Prostate gland (tissue), 2 donors: ENCODE measurements at regions not wholly inside any gene's neighbourhood (a gene's known extent, or its start where the extent isn't known, plus 50 kb on each side); places are given as distances from the start of the nearest gene placed in this dataset.

Experiments
- DNase-seq: peaks from one replicate; pipeline ENCODE4 v3.0.0-alpha.2; 2019; ENCODE audit warnings: low spot score
- H3K27ac ChIP-seq, 2 donors: fragments of 200-600 bp; sonication (generic); 2 replicates each; pipeline ENCODE4 v1.5.1; 2017 to 2019
- H3K27me3 ChIP-seq: fragments of 200-600 bp; sonication (generic); replicated peaks from 2 replicates; pipeline ENCODE4 v1.5.1; 2019; ENCODE audit not compliant: insufficient read depth
- H3K36me3 ChIP-seq, 2 donors: fragments of 200-600 bp; sonication (generic); 1 replicate in 1 of 2; 2 replicates in 1 of 2; pipeline versions ENCODE4 v1.5.1 to v1.8.1; 2017 to 2019
- H3K4me1 ChIP-seq: fragments of 200-600 bp; sonication (generic); replicated peaks from 2 replicates; pipeline ENCODE4 v1.5.1; 2019
- H3K4me3 ChIP-seq, 2 donors: fragments of 200-600 bp; sonication (generic); 2 replicates each; pipeline ENCODE4 v1.5.1; 2017 to 2019
- H3K9me3 ChIP-seq: fragments of 200-600 bp; sonication (generic); 2 replicates; pipeline ENCODE4 v1.5.1; 2017
- POLR2A ChIP-seq: fragments of 450-650 bp; IDR thresholded peaks from one replicate; pipeline ENCODE4 v1.6.1; 2016; ENCODE audit warnings: antibody characterized with exemption, mild to moderate bottlenecking
- POLR2AphosphoS5 ChIP-seq: sonication (generic); formaldehyde crosslinking; IDR thresholded peaks from one replicate; pipeline ENCODE4 v1.6.1; 2017; ENCODE audit warnings: antibody characterized with exemption
- WGBS: methylation state at CpG from one replicate; pipeline ENCODE4 v1.1.5; 2018; 5-methylcytosine and 5-hydroxymethylcytosine counted together
- intact Hi-C: fragments of 100-400 bp; cut with DNase I; formaldehyde crosslinking; loops from one replicate; pipeline ENCODE4 v1.14.2; 2022
- TF ChIP-seq, protein P1 (sequence below), 4 experiments: fragments of 200-600 bp in 2 of 4; fragments of 450-650 bp in 2 of 4; sonication (generic) in 2 of 4; IDR thresholded peaks; 1 replicate in 3 of 4; 2 replicates in 1 of 4; pipeline ENCODE4 v1.5.1; 2016 to 2019; ENCODE audit warnings: antibody characterized with exemption in 4 of 4, mild to moderate bottlenecking in 2 of 4, moderate library complexity in 2 of 4

DNA sequence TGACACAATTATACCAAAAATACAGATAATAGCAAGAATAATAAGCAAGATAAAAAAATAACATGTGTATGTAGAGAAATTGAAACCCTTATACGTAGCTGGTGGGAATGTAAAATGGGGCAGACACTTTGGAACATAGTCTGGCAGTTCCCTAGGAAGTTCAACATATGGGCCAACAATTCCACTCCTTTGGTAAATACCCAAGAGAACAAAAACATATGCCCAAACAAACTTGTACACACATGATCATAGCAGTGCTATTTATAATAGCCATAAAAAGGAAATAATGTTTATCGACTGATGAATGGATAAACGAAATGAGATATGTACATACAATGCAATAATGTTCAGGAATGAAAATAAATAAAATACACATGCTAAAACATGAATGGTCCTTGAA lies 462.4 kb upstream of the SORCS1 start:
- WGBS, result 65% methylated on average over 3 of the region's 3 CpGs
- no peak for TF ChIP-seq POLR2AphosphoS5
- TF ChIP-seq, protein P1, sequence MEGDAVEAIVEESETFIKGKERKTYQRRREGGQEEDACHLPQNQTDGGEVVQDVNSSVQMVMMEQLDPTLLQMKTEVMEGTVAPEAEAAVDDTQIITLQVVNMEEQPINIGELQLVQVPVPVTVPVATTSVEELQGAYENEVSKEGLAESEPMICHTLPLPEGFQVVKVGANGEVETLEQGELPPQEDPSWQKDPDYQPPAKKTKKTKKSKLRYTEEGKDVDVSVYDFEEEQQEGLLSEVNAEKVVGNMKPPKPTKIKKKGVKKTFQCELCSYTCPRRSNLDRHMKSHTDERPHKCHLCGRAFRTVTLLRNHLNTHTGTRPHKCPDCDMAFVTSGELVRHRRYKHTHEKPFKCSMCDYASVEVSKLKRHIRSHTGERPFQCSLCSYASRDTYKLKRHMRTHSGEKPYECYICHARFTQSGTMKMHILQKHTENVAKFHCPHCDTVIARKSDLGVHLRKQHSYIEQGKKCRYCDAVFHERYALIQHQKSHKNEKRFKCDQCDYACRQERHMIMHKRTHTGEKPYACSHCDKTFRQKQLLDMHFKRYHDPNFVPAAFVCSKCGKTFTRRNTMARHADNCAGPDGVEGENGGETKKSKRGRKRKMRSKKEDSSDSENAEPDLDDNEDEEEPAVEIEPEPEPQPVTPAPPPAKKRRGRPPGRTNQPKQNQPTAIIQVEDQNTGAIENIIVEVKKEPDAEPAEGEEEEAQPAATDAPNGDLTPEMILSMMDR (IDR thresholded peaks at IDR 0.05), result no peak
- TF ChIP-seq POLR2A, result no peak
- Histone ChIP-seq H3K9me3 (no peaks in the 10 kb centered on the region), H3K4me1 (no peaks in the 10 kb centered on the region), H3K4me3 (no peak overlapping the region), H3K27ac (no peak overlapping the region), H3K36me3 (no peaks in the 10 kb centered on the region), H3K27me3 (no peaks in the 10 kb centered on the region)
- intact Hi-C loops, result no loop called here
- no peak for DNase-seq

DNA sequence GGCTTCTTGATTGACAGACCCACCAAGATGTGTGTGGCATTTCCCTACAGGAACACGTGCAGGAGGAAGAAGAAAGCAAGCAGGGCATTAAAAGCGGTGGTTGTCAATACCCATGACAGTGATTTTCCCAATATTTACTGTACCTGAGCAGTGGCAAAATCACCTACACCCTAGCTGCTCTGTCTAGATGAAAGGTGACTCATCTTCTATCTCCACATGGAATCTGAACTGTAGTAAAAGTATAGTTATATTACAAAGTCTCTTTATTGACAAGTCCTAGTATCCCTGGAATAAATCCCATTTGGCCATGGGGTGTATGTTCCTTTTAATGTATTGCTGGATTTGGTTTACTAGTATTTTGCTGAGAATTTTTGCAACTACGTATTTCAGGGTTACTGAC lies 458.8 kb upstream of the SORCS1 start:
- Histone ChIP-seq H3K9me3 (no peaks in the 10 kb centered on the region), H3K27me3 (no peaks in the 10 kb centered on the region), H3K27ac (no peak overlapping the region), H3K4me3 (no peak overlapping the region), H3K4me1 (no peaks in the 10 kb centered on the region), H3K36me3 (no peaks in the 10 kb centered on the region)
- TF ChIP-seq, protein P1 (IDR thresholded peaks at IDR 0.05), result no peak
- no peak for TF ChIP-seq POLR2A
- DNase-seq, result no peak
- 69% methylated on average over 3 of the region's 3 CpGs for WGBS
- intact Hi-C loops, result no loop called here

DNA sequence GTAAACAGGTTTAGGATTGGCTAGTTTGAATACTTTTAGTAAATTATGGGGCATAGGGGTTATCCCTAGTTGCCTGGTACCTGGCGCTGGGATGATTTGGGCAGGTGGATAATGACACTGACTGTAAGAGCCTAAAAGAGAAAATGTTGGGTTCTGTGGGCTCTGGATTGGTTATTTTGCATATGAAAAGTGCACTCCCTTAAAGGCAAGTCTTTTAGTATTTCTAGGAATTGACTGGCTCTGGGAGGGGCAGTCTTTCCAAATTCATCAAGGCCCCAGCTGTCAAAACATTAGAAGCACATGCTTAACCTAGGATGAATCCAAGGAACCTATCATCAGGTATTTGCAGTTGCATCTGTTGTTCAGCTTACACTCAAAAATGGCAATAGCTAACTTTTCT lies 454.6 kb upstream of the SORCS1 start:
- Histone ChIP-seq H3K4me3 (no peak overlapping the region), H3K27me3 (no peaks in the 10 kb centered on the region), H3K4me1 (no peaks in the 10 kb centered on the region), H3K9me3 (no peaks in the 10 kb centered on the region), H3K36me3 (no peaks in the 10 kb centered on the region), H3K27ac (no peak overlapping the region)
- no peak for DNase-seq
- WGBS, result 87% methylated on average over 1 of the region's 1 CpG
- intact Hi-C loops, result no loop called here
- TF ChIP-seq POLR2AphosphoS5, result no peak
- TF ChIP-seq, protein P1 (IDR thresholded peaks at IDR 0.05), result no peak
- no peak for TF ChIP-seq POLR2A

DNA sequence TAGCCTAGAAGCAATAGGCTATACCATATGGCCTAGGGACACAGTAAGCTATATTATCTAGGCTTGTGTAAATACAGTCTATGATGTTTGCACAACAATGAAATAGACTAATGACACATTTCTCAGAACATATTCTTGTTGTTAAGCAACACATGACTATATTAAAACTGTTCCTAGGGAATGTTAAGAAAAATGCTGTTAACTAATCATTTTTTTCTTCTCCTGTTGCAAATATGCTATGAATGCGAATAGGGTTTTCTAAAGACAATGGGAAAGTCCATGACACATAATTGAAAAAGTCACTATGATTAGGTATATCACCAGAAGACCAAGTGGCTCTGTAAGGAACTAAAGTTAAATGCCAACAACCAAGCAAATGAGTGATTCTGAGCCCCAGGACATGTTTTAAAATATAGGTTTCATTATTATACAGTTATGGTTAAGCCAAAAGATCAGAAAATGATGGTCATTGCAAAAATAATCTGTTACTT lies 454.0 kb upstream of the SORCS1 start:
- 78% methylated on average over 1 of the region's 1 CpG for WGBS
- intact Hi-C loops, result no loop called here

More for the DNA sequence above, 454.0 kb upstream of the SORCS1 start:
- Histone ChIP-seq H3K4me1 (no peaks in the 10 kb centered on the region), H3K4me3 (no peak overlapping the region), H3K27ac (no peak overlapping the region), H3K9me3 (no peaks in the 10 kb centered on the region), H3K27me3 (no peaks in the 10 kb centered on the region), H3K36me3 (no peaks in the 10 kb centered on the region)
- no peak for DNase-seq
- TF ChIP-seq POLR2A (no peak), POLR2AphosphoS5 (no peak)
- TF ChIP-seq, protein P1 (IDR thresholded peaks at IDR 0.05), result no peak
